ENCODE measurements at regions not wholly inside any gene's neighbourhood (a gene's known extent, or its start where the extent isn't known, plus 50 kb on each side); places are given as distances from the start of the nearest gene placed in this dataset.

GRCh38 chr2:11996618-11997017, 250.2 kb downstream of the LPIN1 start:
- TF ChIP-seq, protein P1, sequence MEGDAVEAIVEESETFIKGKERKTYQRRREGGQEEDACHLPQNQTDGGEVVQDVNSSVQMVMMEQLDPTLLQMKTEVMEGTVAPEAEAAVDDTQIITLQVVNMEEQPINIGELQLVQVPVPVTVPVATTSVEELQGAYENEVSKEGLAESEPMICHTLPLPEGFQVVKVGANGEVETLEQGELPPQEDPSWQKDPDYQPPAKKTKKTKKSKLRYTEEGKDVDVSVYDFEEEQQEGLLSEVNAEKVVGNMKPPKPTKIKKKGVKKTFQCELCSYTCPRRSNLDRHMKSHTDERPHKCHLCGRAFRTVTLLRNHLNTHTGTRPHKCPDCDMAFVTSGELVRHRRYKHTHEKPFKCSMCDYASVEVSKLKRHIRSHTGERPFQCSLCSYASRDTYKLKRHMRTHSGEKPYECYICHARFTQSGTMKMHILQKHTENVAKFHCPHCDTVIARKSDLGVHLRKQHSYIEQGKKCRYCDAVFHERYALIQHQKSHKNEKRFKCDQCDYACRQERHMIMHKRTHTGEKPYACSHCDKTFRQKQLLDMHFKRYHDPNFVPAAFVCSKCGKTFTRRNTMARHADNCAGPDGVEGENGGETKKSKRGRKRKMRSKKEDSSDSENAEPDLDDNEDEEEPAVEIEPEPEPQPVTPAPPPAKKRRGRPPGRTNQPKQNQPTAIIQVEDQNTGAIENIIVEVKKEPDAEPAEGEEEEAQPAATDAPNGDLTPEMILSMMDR (IDR thresholded peaks at IDR 0.05; ENCODE audit: control extremely low read depth, extremely low read depth) = no peak
- DNase-seq = no peak
- no peak overlapping the region for H3K9ac ChIP-seq (ENCODE audit: insufficient read depth in 1 of 2, low read length in 2 of 2)
- ATAC-seq (ENCODE audit: insufficient read depth, low FRiP score) = no peak
- H3K4me3 ChIP-seq = no peak overlapping the region
- no peaks in the 10 kb centered on the region for H3K9me3 ChIP-seq (ENCODE audit: control insufficient read depth in 4 of 4, insufficient read depth in 3 of 4, low read length in 3 of 4)
- no peak overlapping the region for H3K27ac ChIP-seq (ENCODE audit: low read depth in 1 of 2, low read length in 1 of 2)
- no peaks in the 10 kb centered on the region for H3K4me1 ChIP-seq (ENCODE audit: control insufficient read depth in 5 of 5, insufficient read depth in 5 of 5, low read length in 5 of 5)
- no peaks in the 10 kb centered on the region for H3K27me3 ChIP-seq (ENCODE audit: control insufficient read depth in 3 of 3, insufficient read depth in 3 of 3, low read length in 2 of 3)
- H3K36me3 ChIP-seq (ENCODE audit: control insufficient read depth in 4 of 4, insufficient read depth in 4 of 4, low read length in 4 of 4) = no peaks in the 10 kb centered on the region

DNA sequence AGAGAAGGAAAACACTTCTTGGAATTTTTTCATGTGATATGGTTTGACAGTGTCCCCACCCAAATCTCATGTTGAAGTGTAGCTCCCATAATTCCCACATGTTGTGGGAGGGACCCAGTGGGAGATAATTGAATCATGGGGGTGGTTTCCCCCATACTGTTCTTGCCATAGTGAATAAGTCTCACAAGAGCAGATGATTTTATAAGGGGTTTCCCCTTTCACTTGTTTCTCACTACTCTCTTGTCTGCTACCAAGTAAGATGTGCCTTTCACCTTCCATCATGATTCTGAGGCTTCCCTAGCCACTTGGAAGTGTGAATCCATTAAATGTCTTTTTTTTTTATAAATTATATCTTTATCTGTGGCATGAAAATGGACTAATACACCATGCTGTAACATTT, 250.7 kb downstream of the LPIN1 start:
- TF ChIP-seq, protein P1 (IDR thresholded peaks at IDR 0.05; ENCODE audit: control extremely low read depth, extremely low read depth) = no peak
- Histone ChIP-seq H3K4me1 (ENCODE audit: control insufficient read depth in 5 of 5, insufficient read depth in 5 of 5, low read length in 5 of 5) (no peaks in the 10 kb centered on the region), H3K27me3 (ENCODE audit: control insufficient read depth in 3 of 3, insufficient read depth in 3 of 3, low read length in 2 of 3) (no peaks in the 10 kb centered on the region), H3K9ac (ENCODE audit: insufficient read depth in 1 of 2, low read length in 2 of 2) (no peak overlapping the region), H3K36me3 (ENCODE audit: control insufficient read depth in 4 of 4, insufficient read depth in 4 of 4, low read length in 4 of 4) (no peaks in the 10 kb centered on the region), H3K9me3 (ENCODE audit: control insufficient read depth in 4 of 4, insufficient read depth in 3 of 4, low read length in 3 of 4) (no peaks in the 10 kb centered on the region), H3K27ac (ENCODE audit: low read depth in 1 of 2, low read length in 1 of 2) (no peak overlapping the region), H3K4me3 (no peak overlapping the region)
- no peak for ATAC-seq (ENCODE audit: insufficient read depth, low FRiP score)
- no peak for DNase-seq

GRCh38 chr2:11998218-11998617, 251.8 kb downstream of the LPIN1 start:
- no peak for DNase-seq
- H3K4me1 ChIP-seq (ENCODE audit: control insufficient read depth in 5 of 5, insufficient read depth in 5 of 5, low read length in 5 of 5) = no peaks in the 10 kb centered on the region
- H3K9ac ChIP-seq (ENCODE audit: insufficient read depth in 1 of 2, low read length in 2 of 2) = no peak overlapping the region
- TF ChIP-seq, protein P1 (IDR thresholded peaks at IDR 0.05; ENCODE audit: control extremely low read depth, extremely low read depth) = no peak
- no peak overlapping the region for H3K27ac ChIP-seq (ENCODE audit: low read depth in 1 of 2, low read length in 1 of 2)
- no peak for ATAC-seq (ENCODE audit: insufficient read depth, low FRiP score)
- 63 to 70% methylated on average over 2 of the region's 2 CpGs for WGBS, 2 donors
- no peak overlapping the region for H3K4me3 ChIP-seq
- no peaks in the 10 kb centered on the region for H3K9me3 ChIP-seq (ENCODE audit: control insufficient read depth in 4 of 4, insufficient read depth in 3 of 4, low read length in 3 of 4)
- no peaks in the 10 kb centered on the region for H3K36me3 ChIP-seq (ENCODE audit: control insufficient read depth in 4 of 4, insufficient read depth in 4 of 4, low read length in 4 of 4)
- no peaks in the 10 kb centered on the region for H3K27me3 ChIP-seq (ENCODE audit: control insufficient read depth in 3 of 3, insufficient read depth in 3 of 3, low read length in 2 of 3)

GRCh38 chr2:11998626-11999378, 252.4 kb downstream of the LPIN1 start:
- 93 to 94% methylated on average over 4 of the region's 4 CpGs for WGBS, 2 donors
- H3K27ac ChIP-seq (ENCODE audit: low read depth in 1 of 2, low read length in 1 of 2) = no peak overlapping the region
- DNase-seq = no peak
- H3K9ac ChIP-seq (ENCODE audit: insufficient read depth in 1 of 2, low read length in 2 of 2) = no peak overlapping the region
- TF ChIP-seq, protein P1 (IDR thresholded peaks at IDR 0.05; ENCODE audit: control extremely low read depth, extremely low read depth) = no peak
- no peak overlapping the region for H3K4me3 ChIP-seq
- no peaks in the 10 kb centered on the region for H3K27me3 ChIP-seq (ENCODE audit: control insufficient read depth in 3 of 3, insufficient read depth in 3 of 3, low read length in 2 of 3)
- ATAC-seq (ENCODE audit: insufficient read depth, low FRiP score) = no peak
- no peaks in the 10 kb centered on the region for H3K9me3 ChIP-seq (ENCODE audit: control insufficient read depth in 4 of 4, insufficient read depth in 3 of 4, low read length in 3 of 4)
- H3K4me1 ChIP-seq (ENCODE audit: control insufficient read depth in 5 of 5, insufficient read depth in 5 of 5, low read length in 5 of 5) = no peaks in the 10 kb centered on the region
- no peaks in the 10 kb centered on the region for H3K36me3 ChIP-seq (ENCODE audit: control insufficient read depth in 4 of 4, insufficient read depth in 4 of 4, low read length in 4 of 4)

All from lung (tissue), 11 donors.